ENCODE measurements at regions not wholly inside any gene's neighbourhood (a gene's known extent, or its start where the extent isn't known, plus 50 kb on each side); places are given as distances from the start of the nearest gene placed in this dataset.

DNA sequence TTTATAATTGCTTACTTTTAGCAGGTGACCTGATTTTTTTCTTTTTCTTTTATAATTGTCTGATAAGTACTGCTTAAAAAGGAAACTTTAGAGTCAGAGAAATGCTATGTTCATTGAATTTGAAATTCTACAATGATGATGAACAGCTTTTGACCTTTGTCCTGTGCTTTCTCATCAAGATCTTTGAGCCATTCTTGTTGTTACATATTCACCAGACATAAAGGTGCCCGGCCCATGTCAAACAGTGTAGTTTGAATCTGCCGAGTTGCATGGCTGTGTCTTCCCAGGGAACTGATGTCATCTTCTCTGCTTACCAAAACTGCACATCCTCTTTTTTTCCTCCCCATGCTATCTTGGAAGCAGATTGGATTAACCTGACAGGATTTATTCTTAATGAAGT lies 163.6 kb downstream of the LRRC70 start:
- no peak for DNase-seq (ENCODE audit: low read depth in 3 of 3, low spot score in 2 of 3)

DNA sequence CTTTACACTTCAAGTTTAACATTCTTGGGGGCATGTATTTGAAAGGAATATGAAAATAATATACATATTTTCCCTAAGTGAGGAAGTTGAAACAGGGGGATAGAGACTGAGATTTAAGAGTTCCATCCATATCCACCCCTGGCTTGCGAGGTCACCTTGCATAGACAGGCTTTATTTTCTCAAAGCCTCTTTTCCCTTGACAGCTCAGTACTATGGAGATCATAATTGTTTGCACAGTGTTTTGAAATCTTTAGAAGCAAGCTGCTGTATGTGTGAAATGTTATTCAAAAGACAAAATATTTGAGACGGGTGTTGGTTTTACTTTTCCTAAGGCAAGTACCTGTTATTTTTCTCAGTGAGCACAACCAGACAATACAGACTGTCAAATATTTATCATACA lies 163.1 kb downstream of the LRRC70 start:
- DNase-seq (ENCODE audit: low read depth in 3 of 3, low spot score in 2 of 3) = no peak

DNA sequence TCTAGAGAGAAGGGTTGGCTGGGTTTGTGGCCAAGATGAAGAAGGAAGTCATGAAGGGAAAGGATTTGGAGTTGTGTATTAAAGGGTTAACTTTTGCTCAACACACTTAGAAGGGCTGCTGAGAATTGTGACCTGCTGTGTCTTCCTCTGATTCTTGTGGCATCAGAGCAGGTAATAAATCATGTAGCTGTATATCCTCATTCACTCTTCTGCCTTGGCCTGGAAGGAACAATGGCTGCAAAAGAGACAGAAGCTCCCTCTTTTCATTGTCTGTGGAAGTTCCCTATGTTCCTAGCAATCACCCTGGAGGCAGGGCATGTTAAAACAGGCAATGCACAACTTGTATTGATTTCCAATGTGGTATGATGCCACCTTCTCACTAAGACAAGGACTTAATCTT lies 159.1 kb downstream of the LRRC70 start:
- DNase-seq (ENCODE audit: low read depth in 3 of 3, low spot score in 2 of 3) = no peak

DNA sequence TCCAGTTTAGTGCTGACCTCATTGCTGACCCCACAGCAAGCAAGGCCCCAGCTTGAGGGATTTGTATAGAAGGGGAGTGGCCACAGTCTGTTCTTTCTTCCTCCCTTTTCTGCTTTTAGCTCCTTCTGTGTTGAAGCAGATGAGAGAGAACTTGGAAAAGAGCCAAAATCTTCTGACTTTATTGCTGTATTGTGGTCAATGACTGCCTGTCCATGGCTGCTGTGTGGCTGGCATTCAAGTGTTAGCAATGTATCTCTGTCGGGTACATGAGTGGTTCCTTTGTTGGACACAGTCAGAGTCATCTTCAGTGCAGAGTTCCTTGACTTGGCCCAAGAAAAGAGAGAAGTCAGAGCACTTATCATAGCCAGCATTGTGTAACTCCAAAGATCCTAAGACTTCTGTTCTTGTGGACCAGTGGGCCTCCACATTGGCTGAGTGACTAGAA lies 154.1 kb downstream of the LRRC70 start:
- no peak for DNase-seq (ENCODE audit: low read depth in 3 of 3, low spot score in 2 of 3)

DNA sequence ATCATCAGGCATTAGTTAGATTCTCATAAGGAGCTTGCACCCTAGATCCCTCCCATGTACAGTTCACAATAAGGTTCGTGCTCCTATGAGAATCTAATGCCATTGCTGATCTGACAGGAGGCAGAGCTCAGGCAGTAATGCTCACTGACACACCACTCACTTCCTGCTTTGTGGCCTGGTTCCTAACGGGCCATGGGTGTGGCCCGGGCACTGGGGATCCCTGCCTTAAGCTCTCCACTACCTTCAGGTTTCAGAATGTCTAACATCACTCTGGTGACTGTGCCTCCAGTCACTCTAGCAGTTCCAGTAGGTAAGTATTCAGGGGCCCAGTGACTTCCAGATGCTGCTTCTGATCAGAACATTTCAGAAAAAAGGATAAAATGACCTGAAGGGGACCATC lies 152.4 kb downstream of the LRRC70 start:
- DNase-seq (ENCODE audit: low read depth in 3 of 3, low spot score in 2 of 3) = no peak

DNA sequence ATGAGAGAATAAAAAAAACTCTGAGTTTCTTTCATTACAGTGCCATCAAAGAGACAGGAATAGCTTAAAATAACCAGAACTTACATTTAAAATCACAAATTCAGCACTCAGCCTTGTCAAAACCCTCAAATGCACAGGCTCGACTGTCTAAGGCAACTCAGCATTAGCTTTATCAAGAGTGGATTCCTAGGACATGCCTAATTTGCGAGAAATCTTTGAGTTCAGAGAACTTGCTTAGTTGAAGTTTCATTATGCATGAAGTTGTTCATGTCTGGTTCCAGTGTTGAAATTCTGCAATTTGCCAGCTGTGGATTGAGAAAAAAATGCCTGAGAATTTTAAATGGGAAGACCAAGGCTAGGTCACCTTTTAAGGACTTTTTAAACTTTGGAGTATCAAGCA lies 151.1 kb downstream of the LRRC70 start:
- no peak for DNase-seq (ENCODE audit: low read depth in 3 of 3, low spot score in 2 of 3)

DNA sequence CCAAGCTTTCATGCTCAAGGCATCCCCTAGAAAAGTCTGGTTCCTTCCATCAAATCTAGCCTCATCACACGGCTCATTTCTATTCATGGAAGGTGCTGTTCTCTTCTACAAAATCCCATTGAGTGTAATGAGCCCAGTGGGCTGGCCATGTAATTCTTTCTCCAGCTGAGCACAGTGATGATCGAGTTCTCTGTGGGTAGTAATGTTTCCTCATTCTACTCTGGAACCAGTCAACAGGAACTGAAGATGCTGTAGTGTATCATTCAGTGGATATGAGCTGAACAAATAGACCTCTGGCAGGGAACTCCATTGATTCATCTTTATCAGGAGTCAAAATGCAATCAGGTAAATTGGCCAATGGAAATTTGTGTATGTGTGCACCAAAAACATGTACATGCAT lies 149.2 kb downstream of the LRRC70 start:
- no peak for DNase-seq (ENCODE audit: low read depth in 3 of 3, low spot score in 2 of 3)

DNA sequence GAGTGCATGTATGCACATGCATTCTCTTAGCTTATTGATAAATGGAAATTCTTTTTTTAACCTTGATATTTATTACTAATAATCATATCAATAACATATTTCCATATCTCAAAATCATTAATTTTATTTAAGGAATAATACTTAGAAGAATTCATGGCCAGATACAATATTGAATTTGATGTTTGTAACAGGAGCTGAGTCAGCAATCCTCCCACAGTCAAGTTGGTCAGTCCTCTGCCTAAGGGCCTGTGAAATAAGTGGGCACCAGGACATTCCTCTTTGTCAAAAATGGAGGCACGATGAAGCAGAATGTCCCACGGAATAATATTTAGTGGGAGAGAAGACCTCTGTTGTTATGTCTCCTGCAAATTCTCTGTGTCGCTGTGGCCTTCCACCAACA lies 148.6 kb downstream of the LRRC70 start:
- DNase-seq (ENCODE audit: low read depth in 3 of 3, low spot score in 2 of 3) = no peak

DNA sequence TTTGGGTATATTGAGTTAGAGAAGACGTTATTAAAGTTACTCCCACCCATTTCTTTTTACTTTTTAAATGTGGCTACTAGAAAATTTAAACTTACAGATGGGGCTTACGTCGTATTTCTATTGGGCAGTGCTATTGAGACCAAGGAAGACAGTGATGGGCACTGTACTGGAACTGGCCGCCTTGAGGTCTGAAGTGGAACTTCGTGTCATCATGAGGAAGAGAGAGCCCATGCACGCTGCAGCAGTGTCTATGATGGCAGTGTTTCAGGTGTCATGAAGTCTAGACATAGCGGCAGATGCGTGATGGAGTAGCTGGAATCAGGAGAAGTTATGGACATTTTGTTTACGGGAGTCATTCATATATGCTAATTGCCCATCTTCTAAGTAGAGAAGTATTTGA lies 143.7 kb downstream of the LRRC70 start:
- DNase-seq (ENCODE audit: low read depth in 3 of 3, low spot score in 2 of 3) = no peak

DNA sequence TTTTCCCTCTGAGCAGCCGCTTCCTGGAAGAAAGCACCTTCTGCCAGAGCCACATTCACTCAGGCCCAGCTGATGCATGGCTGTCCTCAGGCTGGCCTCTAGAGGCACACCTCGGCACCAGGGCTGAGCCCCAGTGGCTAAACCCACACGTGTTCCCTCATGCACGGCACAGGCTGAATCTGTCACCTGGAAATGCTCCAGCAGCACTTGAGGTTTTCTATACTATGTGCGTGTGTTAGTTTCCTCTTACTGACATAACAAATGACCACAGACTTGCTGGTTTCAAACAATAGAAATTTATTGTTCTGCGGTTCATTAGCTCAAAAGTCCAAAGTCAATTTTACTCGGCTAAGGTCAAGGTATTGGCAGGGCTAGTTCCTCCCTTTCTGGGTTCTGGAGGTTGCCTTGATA lies 141.4 kb downstream of the LRRC70 start:
- DNase-seq (ENCODE audit: low read depth in 3 of 3, low spot score in 2 of 3) = no peak

DNA sequence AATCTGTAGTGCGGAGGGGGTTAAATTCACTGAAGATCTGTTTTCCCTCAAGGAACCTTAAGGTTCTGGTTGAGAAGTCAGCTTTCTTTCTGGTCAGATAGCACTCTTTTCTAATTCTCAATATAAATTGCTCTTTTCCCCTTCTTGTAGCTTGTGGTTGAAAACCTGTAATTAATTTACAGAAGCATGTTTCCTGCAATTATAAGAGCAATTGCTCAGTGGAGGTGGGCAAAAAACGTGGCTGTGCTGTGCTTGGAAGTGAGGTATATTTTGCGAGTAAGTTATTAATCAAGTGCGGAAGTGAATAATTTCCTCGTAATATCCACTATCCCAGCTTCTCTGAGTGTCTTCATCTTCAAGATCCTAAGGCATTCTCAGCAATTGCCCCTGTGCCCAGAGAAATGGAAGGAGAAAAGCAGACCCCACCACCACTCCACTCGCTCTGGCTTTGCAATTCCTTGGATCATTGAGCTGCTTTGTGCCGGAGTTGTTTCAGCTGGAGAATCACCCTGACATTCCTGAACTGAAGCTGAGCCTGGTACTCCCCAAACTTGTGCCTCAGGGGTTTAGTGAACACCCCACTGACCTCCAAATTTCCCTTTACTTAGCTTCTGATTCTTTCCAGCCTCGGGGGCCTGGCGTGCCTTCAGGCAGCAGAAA lies 140.6 kb downstream of the LRRC70 start:
- no peak for DNase-seq (ENCODE audit: low read depth in 3 of 3, low spot score in 2 of 3)

DNA sequence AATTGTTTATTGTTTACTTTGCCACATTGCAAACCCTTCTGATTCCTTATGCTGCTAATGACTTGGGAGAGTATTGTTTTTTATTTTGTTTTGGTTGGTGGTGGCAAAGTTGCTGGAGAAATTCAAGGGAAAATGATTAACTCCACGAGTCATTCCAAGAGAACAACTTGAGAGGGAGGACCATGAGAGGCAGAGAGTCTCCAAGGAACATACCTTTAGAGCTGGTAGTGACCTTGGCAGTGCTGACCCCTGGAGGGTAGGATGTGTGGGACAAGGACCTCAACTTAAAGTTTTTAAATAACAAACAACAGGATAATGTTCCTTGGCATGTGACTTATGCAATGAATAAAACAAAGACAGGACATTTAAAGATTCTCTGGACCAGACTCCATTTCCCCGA lies 139.7 kb downstream of the LRRC70 start:
- DNase-seq (ENCODE audit: low read depth in 3 of 3, low spot score in 2 of 3) = no peak

DNA sequence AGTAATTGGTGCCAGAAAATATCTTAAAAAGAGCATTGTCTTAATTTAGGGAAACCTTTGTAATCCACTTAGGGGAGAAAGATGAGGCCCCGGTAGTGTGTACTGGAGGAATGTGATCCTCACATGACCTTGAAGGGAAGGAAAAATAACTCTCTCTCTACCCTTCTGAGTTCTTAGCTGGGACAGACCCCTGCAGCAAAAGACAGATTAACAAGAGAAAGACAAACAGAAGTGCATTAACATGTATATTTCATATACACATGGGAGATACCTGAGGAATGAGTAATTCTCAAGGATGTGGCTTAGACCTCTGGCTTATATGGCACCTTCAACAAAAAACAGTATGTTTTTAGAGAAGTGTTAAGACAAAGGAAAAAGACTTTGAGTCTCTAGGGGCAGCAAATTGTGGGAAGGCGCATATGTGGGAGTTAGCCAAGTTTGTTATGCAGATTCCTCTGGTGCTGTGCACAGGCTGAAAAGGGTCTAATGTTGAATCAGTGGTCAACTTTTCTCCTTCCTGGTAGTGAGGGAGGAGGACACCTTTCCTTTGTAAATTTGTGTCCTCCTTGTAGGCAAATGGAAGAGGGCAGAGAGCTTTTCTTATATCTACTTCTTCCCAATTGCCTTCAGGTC lies 138.8 kb downstream of the LRRC70 start:
- DNase-seq (ENCODE audit: low read depth in 3 of 3, low spot score in 2 of 3) = no peak

DNA sequence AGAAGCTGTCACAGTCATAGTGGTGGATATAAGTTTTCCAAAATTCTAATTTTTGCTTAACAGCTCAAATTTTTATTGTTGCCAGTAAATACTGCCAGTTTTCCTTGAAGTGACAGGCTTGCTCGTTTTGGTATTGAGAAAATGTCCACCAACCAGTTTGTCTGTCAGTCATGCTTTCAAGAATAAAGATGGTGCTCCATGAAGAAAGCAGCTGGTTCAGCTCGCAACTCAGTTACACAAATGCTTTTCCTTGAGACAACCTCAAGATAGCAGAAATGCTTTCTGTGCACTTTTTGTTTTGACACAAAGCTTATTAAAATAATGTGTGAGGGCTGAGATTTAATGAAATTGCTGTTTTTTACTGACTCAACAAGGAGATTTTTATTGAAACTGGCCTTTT lies 135.7 kb downstream of the LRRC70 start:
- DNase-seq (ENCODE audit: low read depth in 3 of 3, low spot score in 2 of 3) = no peak

DNA sequence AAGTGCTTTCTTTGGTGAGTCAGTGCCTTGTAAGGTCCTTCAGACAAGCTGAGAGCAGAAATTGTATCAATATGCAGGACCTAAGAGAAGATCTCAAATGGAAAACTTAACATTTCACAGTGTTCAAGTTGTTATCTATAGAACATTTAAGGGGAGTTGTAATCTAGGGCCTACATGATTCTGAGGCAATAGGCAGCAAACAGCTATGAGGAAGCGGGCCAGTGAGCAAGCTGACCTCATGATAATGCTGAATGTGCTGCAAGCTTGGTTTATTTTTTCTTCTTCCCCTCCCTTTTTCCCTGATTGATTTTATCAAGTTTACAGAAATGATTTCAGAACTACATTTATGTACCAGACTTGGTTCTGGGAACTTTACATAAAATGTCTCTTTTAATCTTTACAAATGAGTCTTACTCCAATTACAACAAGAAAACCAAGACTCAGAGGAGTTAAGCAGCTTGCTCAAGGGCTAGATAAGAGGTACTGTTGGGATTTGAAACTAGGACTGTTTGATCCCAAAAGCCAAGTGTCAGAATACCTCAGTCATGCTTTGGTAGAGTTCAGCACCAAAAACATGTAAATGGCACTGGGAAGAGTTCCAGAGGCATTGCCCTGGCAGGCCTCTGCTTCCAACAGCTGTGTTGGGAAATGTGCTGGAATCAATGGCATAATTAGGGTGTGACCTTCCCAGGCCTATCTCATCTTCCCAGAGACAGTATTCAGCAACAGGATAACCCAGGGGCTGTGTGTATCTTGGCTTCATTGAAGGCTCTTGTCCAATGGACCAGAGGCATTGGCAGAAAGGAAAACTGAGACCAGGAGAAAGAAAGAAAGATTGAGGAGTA lies 130.1 kb downstream of the LRRC70 start:
- no peak for DNase-seq (ENCODE audit: low read depth in 3 of 3, low spot score in 2 of 3)

DNA sequence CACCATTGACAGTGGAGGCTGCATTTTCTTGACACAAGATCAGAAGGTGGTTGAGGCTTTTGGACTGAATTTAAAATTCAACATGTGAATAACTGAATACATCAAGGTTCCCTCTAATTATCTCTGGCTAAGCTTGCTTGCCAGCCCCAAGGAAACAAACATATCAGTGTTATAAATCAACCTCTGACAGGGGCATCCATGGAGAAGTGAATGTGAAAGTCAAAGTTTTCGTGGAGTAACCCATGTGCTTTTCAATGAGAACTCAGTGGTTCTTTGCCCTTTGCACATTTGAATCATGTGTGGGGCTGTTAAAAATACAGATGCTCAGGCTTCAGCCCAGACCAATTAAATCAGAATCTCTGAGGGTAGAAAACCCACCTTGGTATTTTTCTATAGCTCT lies 128.9 kb downstream of the LRRC70 start:
- no peak for DNase-seq (ENCODE audit: low read depth in 3 of 3, low spot score in 2 of 3)

DNA sequence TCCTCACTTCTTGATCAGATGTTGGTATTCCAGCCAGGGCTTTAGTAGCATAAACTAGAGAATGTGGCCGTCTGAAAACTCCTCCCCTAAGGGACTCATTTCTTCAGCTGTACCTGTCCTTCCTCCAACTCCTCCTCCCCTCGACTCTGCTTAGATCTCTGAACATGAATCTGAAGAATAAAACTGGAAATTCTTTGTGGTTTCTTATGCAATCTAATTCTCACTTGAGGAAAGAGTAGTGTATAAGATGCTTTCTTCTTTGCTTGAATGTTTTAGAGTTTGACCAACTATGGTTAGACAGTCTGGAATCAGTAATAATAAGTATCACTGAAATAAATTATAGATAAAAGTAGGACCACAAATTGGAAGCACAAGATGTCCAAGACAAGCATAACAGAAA lies 128.5 kb downstream of the LRRC70 start:
- no peak for DNase-seq (ENCODE audit: low read depth in 3 of 3, low spot score in 2 of 3)

DNA sequence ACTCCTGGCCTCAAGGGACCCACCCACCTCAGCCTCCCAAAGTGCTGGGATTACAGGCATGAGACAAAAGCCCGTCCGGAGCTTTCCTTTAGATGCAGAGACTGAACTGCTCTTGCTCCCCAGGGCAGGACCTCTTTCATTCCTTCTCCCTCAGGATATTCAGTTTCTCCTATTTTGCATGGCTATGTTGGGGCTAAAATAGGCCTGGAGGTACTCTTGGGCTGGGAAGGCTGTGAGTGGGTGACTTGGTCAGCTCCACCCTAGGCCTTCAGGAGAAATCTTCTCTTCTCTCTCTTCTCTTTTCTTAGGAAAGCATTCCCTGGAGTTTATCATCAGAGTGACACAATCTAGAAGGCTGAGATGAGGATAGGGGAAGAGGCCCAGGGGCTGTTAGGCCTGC lies 126.4 kb downstream of the LRRC70 start:
- no peak for DNase-seq (ENCODE audit: low read depth in 3 of 3, low spot score in 2 of 3)

DNA sequence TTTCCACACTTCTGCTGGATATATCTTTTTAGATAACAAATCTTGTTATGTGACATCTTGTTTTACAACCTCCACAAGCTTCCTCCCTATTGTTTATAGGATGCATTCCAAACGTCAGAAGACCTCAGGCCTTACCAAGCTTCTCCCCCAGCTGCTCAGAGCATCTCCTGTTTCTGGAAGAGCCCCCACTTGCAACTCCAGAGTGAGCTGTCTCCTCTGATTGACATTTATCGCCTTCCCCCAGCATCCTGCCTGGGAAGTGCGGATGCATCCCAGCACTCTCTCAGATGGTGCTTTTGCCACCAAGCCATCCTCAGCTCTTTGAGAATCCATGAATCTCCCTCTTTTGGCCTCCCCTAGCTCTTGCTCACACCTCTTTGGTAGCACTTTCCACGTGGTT lies 123.5 kb downstream of the LRRC70 start:
- no peak for DNase-seq (ENCODE audit: low read depth in 3 of 3, low spot score in 2 of 3)

DNA sequence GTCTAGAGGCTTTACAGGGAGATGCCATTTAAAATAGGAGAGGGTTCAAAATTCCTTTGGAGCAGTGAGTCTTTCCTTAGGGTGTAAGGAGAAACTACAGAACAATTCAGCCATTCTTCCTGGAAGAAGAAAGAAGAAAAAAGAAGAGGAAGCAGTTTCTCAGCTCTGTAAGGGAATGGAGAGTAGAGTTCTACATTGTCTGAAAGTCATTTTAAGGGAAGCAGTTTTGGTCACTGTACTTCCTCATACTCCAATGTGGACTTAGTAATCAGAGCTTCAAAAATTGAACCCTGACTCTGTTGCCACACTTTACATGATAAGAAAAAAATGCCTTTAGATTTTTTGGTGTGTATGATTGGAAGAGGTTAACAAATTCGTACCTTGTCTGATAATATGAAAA lies 122.4 kb downstream of the LRRC70 start:
- no peak for DNase-seq (ENCODE audit: low read depth in 3 of 3, low spot score in 2 of 3)

DNA sequence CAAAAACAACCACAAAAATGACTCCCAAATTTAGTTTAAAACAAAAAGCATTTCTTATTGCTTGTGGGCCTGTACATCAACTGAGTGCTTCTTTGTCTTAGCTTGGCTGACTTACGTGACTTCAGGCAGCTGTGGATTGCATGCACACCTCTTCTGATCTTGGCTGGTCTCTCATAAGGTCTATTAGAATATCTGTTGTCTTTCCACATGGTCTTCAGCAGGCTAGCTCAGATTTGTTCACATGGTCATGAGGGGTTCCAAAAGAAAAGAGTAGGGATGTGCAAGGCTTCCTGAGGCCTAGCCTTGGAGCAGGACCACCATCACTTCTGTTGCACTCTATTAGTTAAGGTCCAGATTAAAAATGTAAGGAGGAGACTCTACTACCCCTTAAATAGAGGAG lies 120.1 kb downstream of the LRRC70 start:
- DNase-seq (ENCODE audit: low read depth in 3 of 3, low spot score in 2 of 3) = no peak

DNA sequence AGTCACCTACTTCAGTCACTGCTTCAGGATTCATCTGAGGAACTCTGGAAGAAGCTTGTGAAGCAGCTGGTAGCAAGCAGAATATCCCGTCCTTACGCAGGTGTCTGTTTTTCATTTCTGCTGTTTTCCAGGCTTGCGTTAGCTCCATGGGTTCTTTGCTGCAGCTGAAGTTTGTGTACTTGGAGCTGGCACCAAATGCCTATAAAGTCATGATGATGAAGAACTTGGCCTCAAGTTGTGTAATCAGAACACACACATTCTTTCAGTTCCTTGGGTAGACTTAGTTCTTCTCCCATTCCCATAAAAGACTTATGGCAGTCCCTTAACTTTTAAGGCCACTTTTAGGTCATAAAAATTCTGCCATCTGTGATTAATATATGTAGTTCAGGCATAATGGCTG lies 116.7 kb downstream of the LRRC70 start:
- no peak for DNase-seq (ENCODE audit: low read depth in 3 of 3, low spot score in 2 of 3)

All from right renal cortex interstitium (tissue), 3 donors.